ENCODE measurements at regions not wholly inside any gene's neighbourhood (a gene's known extent, or its start where the extent isn't known, plus 50 kb on each side); places are given as distances from the start of the nearest gene placed in this dataset.

- TF ChIP-seq CTCF (conservative IDR thresholded peaks at IDR 0.05; ENCODE audit: low read depth, low read length) (no peak), EZH2 (IDR thresholded peaks at IDR 0.05; ENCODE audit: borderline replicate concordance, low read depth, low read length, poor library complexity, severe bottlenecking) (no peak)
Observed at GRCh38 chr2:180195847-180196246, 188.8 kb upstream of the CWC22 start.

Data from A673 (cell line).